SU-DHL-6 (cell line): ENCODE measurements at regions not wholly inside any gene's neighbourhood (a gene's known extent, or its start where the extent isn't known, plus 50 kb on each side); places are given as distances from the start of the nearest gene placed in this dataset.
"Not testable (repeated sequence)": the region's sequence is repeated elsewhere in the genome, so short reads cannot be mapped to it uniquely, and the experiment has no call there.

ENCODE experiments used
- H2AFZ ChIP-seq: fragments of 200-600 bp; sonication (generic); 2 replicates; pipeline ENCODE4 v1.6.1; 2014; ENCODE audit warnings: low read depth, mild to moderate bottlenecking, moderate library complexity, mixed read lengths, antibody characterized with exemption, low read length; ENCODE audit not compliant: severe bottlenecking
- H3F3A ChIP-seq: fragments of 200-600 bp; shearing (Covaris generic); 2 replicates; pipeline ENCODE4 v1.6.0; 2016; ENCODE audit warnings: antibody characterized with exemption, mild to moderate bottlenecking; ENCODE audit not compliant: insufficient read depth
- H3K27ac ChIP-seq: fragments of 200-600 bp; sonication (generic); 2 replicates; pipeline ENCODE4 v1.5.1; 2016; ENCODE audit warnings: low read depth, mild to moderate bottlenecking, low read length, moderate library complexity, mixed read lengths
- H3K27me3 ChIP-seq: fragments of 200-600 bp; sonication (generic), shearing (Covaris generic); 2 replicates; pipeline ENCODE4 v1.6.0; 2014; ENCODE audit warnings: mild to moderate bottlenecking, low read length
- H3K36me3 ChIP-seq: fragments of 200-600 bp; sonication (generic); 2 replicates; pipeline ENCODE4 v1.6.1; 2014; ENCODE audit warnings: mild to moderate bottlenecking, low read length, mixed read lengths
- H3K4me2 ChIP-seq: fragments of 300-600, 200-600 bp; shearing (Covaris generic), sonication (generic); 2 replicates; pipeline ENCODE4 v1.6.0; 2014; ENCODE audit warnings: low read length, low read depth, mild to moderate bottlenecking; ENCODE audit not compliant: poor library complexity, severe bottlenecking
- H3K4me3 ChIP-seq: fragments of 200-600 bp; sonication (generic); 2 replicates; pipeline ENCODE4 v1.5.1; 2014; ENCODE audit warnings: antibody characterized with exemption, low read length, mild to moderate bottlenecking, mixed read lengths; ENCODE audit not compliant: insufficient read depth, poor library complexity, severe bottlenecking
- H3K79me2 ChIP-seq: fragments of 200-600 bp; sonication (generic); 2 replicates; pipeline ENCODE4 v1.6.1; 2014; ENCODE audit warnings: mild to moderate bottlenecking, low read length, moderate library complexity; ENCODE audit not compliant: insufficient read depth
- H3K9ac ChIP-seq: fragments of 200-600 bp; sonication (generic); 2 replicates; pipeline ENCODE4 v1.7.0; 2014; ENCODE audit warnings: mild to moderate bottlenecking, low read length
- H3K9me2 ChIP-seq: fragments of 200-600 bp; sonication (generic); replicated peaks from 2 replicates; pipeline ENCODE4 v1.6.1; 2014; ENCODE audit warnings: low read length; ENCODE audit not compliant: insufficient read depth
- H3K9me3 ChIP-seq: fragments of 200-600 bp; sonication (generic); 2 replicates; pipeline ENCODE4 v1.6.1; 2014; ENCODE audit warnings: low read length, mixed read lengths; ENCODE audit not compliant: insufficient read depth
- H4K20me1 ChIP-seq: fragments of 200-600 bp; sonication (generic); 2 replicates; pipeline ENCODE4 v1.6.1; 2014; ENCODE audit warnings: low read depth, mild to moderate bottlenecking, antibody characterized with exemption, low read length, moderate library complexity, mixed read lengths
- CTCF ChIP-seq: fragments of 200-600 bp; sonication (generic); IDR thresholded peaks from one replicate; pipeline ENCODE4 v1.5.1; 2017; ENCODE audit warnings: antibody characterized with exemption, mild to moderate bottlenecking, low read length, moderate library complexity; ENCODE audit not compliant: insufficient read depth, poor library complexity, severe bottlenecking
- EZH2phosphoT487 ChIP-seq: fragments of 200-600 bp; sonication (generic), shearing (Covaris generic); conservative IDR thresholded peaks from 2 replicates; pipeline ENCODE4 v1.6.1; 2018; ENCODE audit warnings: mild to moderate bottlenecking, antibody characterized with exemption, low read length, moderate library complexity, mixed read lengths

GRCh38 chr11:135017296-135017695 lies 605.3 kb upstream of the B3GAT1 start:
- Histone ChIP-seq H2AFZ (no peak overlapping the region), H3F3A (no peaks in the 10 kb centered on the region), H4K20me1 (no peaks in the 10 kb centered on the region), H3K27me3 (no peaks in the 10 kb centered on the region), H3K79me2 (no peaks in the 10 kb centered on the region), H3K36me3 (no peaks in the 10 kb centered on the region), H3K9me2 (no peaks in the 10 kb centered on the region), H3K27ac (no peak overlapping the region), H3K4me3 (no peak overlapping the region), H3K9me3 (no peaks in the 10 kb centered on the region), H3K4me2 (no peak overlapping the region), H3K9ac (no peak overlapping the region)
- TF ChIP-seq CTCF = no peak
- TF ChIP-seq EZH2phosphoT487 = no peak

- no peak for TF ChIP-seq EZH2phosphoT487
- no peak for TF ChIP-seq CTCF
- no peaks in the 10 kb centered on the region for H3K27me3 ChIP-seq
- H3K9me3 ChIP-seq = no peaks in the 10 kb centered on the region
- H3K9me2 ChIP-seq = no peaks in the 10 kb centered on the region
- no peak overlapping the region for H3K9ac ChIP-seq
- no peak overlapping the region for H3K27ac ChIP-seq
- no peak overlapping the region for H3K4me2 ChIP-seq
- H3F3A ChIP-seq = no peaks in the 10 kb centered on the region
- H2AFZ ChIP-seq = no peak overlapping the region
- no peaks in the 10 kb centered on the region for H3K79me2 ChIP-seq
- H3K4me3 ChIP-seq = no peak overlapping the region
- H4K20me1 ChIP-seq = no peaks in the 10 kb centered on the region
- no peaks in the 10 kb centered on the region for H3K36me3 ChIP-seq
Observed at GRCh38 chr11:135015966-135016365, 603.9 kb upstream of the B3GAT1 start.

- not testable (repeated sequence) for H3K9ac ChIP-seq, H3K4me3 ChIP-seq, H3K4me2 ChIP-seq, H2AFZ ChIP-seq, H3K27me3 ChIP-seq, H3F3A ChIP-seq, H3K9me2 ChIP-seq, H3K36me3 ChIP-seq, H3K27ac ChIP-seq, H3K79me2 ChIP-seq, H3K9me3 ChIP-seq, H4K20me1 ChIP-seq
Observed at GRCh38 chr11:135011313-135011712, 599.3 kb upstream of the B3GAT1 start.

GRCh38 chr11:135009125-135009524 lies 597.1 kb upstream of the B3GAT1 start:
- no peak overlapping the region for H3K4me3 ChIP-seq
- H3K36me3 ChIP-seq = no peaks in the 10 kb centered on the region
- H3K9ac ChIP-seq = no peak overlapping the region
- TF ChIP-seq EZH2phosphoT487 (no peak), CTCF (no peak)
- no peak overlapping the region for H2AFZ ChIP-seq
- H3K27ac ChIP-seq = no peak overlapping the region
- no peak overlapping the region for H3K4me2 ChIP-seq
- H3K27me3 ChIP-seq = no peaks in the 10 kb centered on the region
- H3K9me2 ChIP-seq = no peaks in the 10 kb centered on the region
- H3F3A ChIP-seq = no peaks in the 10 kb centered on the region
- H4K20me1 ChIP-seq = no peaks in the 10 kb centered on the region
- H3K9me3 ChIP-seq = no peaks in the 10 kb centered on the region
- H3K79me2 ChIP-seq = no peaks in the 10 kb centered on the region
